Germinal center (tissue), 1 donor: ENCODE measurements at regions not wholly inside any gene's neighbourhood (a gene's known extent, or its start where the extent isn't known, plus 50 kb on each side); places are given as distances from the start of the nearest gene placed in this dataset.
"Not testable (repeated sequence)": the region's sequence is repeated elsewhere in the genome, so short reads cannot be mapped to it uniquely, and the experiment has no call there.

ENCODE experiments used
- DNase-seq: peaks from one replicate; pipeline ENCODE4 v3.0.0; 2012; ENCODE audit warnings: mixed read lengths, low spot score

DNA sequence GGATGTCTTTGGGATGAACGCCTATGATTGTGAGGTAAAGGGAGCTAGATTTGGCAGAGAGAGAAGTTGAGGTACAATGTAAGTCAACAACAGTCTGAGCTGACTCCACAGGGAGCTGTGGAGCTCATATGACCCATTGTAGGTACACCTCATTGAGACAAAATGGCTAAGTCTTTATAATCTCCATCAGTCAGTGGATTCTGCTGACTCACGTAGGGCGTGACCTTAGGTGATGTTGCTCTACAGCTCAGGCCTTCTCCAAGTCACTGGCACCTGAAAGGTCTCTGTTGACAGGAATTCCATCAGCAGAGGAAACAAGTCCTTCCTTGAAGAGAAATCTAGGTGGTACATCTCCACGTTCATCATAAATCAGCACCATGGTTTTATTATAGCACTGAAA is 118.2 kb upstream of the PRR16 start:
- DNase-seq, result no peak

DNA sequence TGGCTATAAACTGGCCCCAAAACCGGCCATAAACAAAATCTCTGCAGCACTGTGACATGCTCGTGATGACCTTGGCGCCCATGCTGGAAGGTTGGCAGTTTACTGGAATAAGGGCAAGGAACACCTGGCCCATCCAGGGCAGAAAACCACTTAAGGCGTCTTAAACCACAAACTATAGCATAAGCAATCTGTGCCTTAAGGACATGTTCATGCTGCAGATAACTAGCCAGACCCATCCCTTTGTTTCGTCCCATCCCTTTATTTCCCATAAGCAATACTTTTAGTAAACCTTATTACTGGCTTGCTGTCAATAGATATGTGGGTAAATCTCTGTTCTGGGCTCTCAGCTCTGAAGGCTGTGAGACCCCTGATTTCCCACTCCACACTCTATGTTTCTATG is 113.0 kb upstream of the PRR16 start:
- DNase-seq, result not testable (repeated sequence)

DNA sequence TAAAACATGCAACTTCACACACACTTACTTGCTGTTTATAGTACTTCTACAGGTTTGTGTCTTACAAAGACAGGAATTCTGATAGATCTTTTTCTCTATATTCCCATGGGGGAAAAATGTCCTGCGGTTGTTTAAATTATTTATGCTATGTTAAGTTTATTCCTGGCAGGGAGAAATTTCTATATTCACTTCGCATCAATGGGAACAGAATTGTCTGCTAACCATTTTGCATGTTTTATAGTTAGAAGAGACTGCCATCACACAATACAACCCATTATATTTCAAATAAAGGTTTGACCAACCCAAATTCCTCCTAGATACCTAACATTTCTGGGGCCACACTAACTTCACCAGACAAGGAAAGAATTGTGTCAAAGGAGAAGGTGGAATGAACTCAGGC is 110.0 kb upstream of the PRR16 start:
- DNase-seq, result no peak

DNA sequence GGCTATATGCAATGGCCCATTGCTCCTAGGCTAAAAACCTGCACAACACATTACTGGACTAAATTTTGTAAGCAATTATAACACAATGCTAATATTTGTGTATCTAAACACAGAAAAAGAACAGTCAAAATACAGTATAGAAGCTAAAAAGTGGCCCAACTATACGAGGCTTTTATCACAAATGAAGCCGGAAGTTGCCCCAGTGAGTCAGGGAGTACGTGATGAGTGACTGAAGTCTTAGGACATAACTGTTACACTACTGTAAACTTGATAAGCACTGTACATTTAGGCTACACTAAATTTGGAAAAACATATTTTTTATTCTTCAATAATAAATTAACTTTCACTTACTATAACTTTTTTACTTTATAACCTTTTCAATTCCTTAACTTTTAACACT is 105.2 kb upstream of the PRR16 start:
- DNase-seq, result no peak

DNA sequence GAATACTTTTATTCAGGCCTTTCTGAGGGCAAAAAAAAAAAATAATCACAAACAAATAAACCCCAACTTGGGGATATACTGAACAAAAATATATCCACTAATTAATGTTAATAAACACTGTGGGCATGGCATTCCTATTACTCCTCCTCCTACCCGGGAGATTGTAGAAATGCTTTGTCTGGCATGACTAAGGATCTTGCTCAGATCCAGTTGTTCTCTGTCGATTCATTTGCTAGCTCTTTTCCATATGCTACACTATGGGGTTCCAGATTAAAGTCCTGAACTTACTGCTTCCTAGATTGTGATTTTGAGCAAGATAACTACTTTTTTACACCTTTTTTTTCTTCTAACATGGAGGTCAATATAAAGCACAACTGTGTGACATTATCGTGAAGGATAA is 102.2 kb upstream of the PRR16 start:
- no peak for DNase-seq

DNA sequence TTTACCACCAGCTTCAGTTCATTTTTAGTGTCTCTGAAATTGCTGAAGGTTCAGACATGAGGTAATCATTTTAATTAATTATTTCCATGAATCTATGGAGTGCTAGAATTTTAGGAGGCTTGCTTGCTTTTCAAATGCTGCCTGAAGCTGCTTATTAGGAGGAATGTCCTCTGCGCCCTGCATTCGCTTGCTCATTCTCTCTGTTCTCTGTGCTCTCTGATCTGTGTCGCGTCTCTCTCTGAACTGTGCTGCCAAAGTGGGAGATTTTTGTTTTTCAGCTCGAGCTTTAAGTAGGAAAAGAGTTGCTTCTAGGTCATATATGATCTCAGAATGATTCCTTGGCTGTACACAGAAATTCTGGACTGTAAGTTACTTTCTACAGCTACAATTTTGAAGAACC is 101.7 kb upstream of the PRR16 start:
- no peak for DNase-seq

DNA sequence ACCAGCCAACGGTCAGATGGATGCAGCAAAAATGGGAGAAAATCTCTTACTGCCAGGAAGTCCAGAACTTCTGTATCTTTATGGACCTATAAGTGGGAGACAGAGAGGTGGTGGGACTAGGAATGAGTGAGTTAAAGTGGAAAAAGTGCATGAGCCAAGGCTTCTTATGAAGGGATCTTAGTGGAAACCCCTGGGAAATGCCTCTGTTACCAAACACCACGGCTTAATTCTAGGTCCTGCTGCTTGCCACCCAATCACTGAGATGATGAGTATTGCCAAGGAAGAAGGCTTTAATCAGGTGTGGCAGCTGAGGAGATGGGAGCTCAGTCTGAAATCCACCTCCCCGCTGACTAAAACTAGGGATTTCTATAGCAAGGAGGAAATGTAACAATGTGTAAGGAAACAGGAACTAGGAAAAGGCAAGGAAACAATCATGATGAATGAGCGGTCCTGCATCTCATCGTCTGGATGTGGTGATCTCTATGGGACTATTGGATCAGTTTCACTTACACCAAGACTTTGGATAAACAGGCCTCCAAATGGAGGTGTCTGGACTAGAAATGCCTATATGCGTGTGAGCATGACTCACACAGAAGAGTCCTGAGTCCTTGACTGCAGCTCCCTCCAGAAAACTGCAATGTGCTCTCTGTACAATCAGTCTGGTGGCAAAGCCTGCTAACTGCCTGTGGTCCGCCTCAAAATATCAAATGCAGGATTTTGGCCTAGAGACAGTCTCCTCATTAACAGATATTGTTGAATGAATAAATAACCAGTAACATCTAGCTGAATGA is 98.2 kb upstream of the PRR16 start:
- no peak for DNase-seq

DNA sequence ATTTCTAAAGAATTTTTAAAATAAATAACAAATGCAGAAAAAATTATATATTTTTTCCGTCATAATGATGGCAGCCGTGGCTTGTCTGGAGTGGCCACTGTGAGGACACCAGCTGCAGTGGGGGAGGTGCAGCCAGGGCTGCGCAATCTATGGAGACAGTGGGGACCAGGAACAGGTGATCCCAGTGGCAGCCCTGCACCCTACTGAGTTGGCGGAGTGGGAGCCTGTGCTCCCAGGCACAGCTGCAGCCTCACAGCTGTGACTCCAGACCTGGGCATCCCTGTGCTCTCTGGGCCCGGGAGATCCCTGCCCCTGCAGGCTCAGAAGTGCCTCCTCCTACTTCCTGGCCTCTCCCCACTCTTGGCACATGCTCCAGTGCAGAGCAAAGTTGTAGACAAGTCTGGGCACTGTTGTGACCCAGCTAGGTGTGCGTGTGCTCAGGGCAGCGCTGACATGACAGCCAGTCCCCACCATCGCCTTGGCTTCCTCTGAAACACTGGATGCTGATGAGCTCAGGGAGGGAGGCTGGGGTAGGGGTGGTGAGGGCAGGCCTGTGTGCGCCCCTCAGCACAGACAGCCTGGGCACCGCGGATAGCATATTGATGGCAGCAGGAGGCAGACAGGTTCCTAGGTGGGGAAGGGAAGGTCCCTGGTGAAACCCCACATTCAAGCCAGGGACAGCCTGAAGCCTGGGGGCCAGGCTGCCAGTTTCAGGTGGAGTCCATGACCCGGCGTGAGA is 96.0 kb upstream of the PRR16 start:
- DNase-seq, result no peak

DNA sequence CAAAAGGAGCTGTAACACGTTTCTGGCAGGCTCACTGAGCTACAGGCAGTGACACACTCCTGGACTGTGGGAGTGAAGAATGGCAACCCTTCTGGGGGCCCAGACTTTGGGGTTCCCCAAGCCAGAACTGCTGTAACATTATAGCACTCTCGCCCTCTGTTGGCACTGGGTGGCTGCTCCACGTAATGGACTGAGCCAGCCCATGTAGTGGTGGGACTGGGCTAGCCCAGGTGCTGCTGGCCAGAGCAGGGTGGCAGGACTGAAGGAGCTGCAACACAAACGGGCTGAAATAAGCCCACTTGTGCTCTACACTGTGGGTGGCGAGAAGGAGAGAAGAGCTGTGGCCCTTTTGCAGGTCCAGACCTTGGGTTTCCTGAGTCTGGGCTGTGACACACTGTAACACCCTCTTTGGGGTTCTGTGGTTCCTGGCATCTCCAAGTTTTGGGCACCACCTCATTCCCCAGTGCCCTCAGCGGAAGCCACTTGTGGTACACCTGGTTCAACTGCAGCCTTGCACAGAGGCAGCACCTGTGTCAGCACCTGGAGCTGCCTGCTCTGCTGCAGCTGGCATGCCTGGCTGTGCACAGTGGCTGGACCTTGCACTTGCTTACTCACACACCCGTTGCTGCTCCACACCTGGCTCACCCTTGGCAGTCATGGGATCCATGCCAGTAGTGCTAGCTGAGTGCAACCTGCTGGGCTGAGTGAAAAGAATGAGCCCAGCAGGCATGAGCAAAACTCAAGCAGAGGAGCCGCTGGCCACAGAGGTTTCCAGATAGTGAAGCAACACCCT is 95.0 kb upstream of the PRR16 start:
- no peak for DNase-seq

DNA sequence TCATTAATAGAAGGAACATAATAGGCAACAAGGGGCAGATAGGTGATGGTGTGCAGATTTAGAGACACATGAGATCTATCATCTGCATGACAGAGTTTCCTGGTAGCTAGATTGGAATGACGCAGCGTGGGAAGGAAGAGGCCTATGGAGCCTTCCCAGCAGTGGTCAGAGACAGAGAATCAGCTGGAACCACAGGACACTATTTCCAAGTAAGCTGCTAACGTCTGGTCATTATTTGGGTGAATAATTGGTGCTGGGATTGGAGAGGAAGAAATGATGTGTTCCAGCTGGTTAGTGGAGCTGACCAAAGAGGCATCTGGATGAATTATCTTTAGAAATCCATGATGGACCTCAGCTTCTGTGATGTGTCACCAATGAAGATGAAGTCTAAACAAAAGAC is 91.2 kb upstream of the PRR16 start:
- no peak for DNase-seq

DNA sequence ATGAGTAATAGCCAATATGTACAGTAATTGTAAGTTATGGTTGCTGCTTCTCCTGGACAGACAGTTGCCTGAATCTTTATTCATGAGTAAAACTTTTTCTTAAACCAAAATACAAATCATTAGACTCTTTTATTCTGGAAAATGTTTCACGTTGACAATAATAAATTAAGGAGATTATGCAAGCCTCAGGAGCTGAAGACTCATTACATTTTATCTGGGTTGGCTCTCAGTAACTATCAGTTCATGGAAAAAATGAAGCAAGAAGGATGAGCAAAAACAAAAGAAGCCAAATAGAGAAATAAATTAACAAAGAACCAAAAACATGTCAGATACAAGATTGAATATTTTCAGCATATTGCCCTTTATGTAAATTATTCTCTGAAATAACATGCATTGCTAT is 88.9 kb upstream of the PRR16 start:
- DNase-seq, result no peak

DNA sequence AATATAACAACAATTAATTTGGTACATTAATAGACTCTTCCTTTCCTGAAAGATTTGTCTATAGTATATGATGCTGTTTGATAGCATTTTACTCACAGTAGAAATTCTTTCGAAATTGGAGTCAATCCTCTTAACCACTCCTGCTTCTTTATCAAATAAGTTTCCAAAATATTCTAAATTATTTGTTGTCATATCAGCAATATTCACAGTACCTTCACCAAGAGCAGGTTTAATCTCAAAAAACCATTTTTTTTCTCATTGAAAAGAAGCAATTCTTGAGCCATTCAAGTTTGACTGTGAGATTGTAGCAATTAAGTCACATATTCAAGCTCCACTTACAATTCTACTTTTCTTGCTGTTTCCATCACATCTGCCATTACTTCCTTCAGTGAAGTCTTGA is 83.5 kb upstream of the PRR16 start:
- DNase-seq, result no peak

DNA sequence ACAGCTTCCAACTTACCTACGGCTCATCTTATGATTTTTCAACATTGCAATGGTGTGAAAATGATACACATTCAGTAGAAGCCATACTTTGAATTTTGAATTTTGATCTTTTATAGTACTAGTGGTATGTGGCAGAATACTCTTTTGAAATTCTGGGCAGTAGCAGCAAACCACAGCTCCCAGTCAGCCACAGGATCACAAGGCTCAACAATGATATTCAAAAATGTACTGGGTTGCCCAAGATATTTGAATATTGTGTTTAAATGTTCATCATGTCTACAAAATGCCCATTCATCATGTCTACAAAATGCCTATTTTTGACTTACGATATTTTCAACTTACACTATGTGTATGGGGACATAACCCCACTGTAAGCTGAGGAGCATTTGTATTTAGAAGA is 81.3 kb upstream of the PRR16 start:
- DNase-seq, result no peak

DNA sequence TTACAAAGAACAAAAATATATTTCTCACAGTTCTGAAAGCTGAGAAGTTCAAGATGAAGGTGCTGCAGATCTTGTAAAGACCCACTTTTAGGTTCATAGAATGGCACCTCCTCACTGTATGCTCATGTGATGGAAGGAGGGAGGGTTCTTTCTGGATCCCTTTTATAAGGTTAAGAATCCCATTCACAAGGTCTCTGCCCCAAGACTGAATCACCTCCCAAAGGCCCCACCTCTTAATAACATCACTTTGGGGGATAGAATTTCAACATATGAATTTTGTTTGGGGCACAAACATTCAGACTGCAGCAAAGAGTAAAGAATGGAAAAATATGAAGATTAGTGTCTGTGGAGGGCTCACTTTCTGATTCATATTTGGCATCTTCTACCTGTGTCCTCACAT is 77.1 kb upstream of the PRR16 start:
- no peak for DNase-seq

DNA sequence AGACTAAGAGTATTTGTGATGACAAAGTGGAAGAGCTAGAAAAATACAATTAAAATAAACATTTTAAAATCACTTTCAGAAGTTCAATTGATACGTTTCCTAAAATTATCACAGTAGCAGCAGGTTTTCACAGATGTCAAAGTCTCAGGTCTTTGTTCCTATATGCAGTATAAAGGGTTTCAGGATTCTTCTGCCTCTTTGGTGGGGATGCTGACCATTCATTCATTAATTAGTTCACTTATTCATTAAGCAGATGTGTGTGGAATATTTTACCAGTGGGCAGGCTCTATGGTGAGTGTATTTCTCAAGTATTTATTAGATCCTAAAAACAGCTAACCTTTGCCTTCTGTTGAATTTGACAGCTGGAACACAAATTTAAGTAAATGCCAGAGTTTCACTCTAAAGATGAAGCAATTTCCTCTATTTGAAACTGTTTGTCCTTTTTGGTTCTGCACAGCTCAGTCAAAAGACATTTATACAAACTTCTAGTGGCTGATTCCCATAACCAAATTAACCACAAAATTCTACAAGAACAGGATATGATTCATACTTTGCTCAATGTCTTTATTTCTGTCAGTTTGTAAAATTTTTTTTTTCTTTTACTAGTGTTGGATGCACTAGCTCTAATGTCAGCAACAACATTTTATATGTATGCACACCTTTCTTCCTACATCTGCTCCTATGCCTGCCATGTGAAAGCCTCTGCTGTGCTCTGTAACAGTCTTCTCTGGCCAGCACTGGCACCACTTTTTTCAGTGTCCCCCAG is 75.9 kb upstream of the PRR16 start:
- no peak for DNase-seq

DNA sequence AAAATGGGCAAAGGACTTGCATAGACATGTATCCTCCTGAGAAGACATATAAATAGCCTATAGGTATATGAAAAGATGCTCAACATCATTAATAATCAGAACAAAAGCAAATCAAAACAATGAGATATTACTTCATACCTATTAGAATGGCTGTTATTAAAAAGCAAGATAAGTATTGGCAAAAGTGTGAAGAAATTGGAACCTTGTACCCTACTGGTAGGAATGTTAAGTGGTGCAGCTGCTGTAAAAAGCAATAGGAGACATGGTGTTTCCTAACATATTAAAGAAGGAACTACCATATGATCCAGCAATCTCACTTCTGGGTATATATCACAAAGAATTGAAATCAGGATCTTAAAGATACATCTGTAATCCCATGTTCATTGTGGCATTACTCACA is 69.8 kb upstream of the PRR16 start:
- DNase-seq, result no peak

DNA sequence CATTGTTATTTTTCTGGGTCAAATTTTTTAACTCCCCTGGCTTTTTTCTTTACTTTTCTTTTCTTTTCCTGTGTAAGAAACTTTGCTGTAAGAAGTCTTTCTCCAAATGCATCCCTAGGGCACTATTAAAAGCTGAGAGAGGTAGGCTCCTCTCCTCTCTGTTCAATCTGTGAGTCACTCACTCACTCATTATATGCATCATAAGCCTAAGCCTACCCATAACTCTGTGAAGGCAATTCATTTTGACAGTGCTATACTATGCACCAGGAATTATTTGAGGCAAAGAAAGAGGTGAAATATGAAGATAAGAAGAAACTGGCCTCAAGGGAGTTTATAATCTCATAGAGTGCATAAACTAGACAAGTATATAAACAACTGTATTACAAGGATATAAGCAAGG is 67.9 kb upstream of the PRR16 start:
- DNase-seq, result no peak

DNA sequence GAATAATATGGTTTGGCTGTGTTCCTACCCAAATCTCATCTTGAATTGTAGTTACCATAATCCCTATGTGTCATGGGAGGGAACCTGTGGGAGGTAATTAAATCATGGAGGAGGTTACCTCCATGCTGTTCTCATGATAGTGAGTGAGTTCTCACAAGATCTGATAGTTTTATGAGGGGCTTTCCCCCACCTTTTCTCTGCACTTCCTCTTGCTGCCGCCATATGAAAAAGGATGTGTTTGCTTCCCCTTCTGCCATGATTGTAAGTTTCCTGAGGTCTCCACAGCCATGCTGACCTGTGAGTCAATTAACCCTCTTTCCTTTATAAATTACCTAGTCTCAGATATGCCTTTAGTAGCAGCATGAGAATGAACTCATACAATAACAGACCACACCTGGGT is 63.7 kb upstream of the PRR16 start:
- no peak for DNase-seq

DNA sequence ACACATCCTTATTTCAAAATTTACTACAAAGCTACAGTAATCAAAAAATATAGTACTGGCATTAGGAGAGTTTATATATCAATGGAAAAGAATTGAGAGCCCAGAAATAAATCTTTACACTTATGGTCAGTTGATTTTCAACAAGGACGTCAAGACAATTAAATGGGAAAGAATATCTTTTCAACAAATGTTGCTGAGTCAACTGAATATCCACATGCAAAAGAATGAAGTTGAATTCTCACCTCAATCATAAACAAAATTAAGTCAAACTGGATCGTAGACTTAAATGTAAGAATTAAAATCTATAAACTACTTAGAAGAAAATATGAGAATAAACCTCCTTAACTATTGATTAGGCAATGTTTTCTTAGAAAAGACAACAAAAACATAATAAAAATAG is 61.5 kb upstream of the PRR16 start:
- DNase-seq, result no peak

DNA sequence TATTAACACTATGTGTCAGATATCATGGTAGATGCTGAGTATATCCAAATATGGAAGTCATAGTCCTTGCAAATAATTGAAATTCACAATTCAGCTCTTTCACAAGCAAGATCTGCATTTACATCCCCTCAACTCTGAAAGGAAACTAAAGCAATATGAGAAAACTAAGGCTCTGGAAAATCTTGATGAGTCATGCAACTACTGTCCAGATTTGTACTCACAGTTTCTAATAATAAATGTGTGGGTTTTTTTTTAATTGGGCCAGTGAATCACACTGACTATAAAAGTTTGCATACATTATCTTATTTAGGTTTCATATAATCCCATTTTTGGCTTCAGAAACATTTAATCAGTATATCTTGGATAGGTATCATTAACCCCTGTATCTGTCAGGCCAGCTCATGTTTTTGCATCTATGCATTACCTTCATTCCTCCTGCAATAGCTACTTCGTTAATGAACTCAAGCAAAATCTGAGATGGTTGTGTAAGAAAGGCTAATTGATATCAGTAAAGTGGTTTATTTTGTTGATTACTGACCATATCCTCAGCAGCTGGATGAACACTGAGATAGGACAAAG is 58.7 kb upstream of the PRR16 start:
- no peak for DNase-seq

DNA sequence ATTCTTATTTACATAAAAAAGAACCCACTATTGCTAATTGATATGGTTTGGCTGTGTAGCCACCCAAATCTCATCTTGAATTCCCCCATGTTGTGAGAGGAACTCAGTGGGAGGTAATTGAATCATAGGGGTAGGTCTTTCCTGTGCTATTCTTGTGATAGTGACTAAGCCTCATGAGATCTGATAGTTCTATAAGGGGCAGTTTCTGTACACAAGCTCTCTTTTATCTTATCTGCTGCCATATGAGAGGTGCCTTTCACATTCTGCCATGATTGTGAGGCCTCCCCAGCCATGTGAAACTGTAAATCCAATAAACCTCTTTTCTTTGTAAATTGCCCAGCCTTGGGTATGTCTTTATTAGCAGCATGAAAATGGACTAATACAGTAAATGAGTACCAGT is 58.2 kb upstream of the PRR16 start:
- no peak for DNase-seq

DNA sequence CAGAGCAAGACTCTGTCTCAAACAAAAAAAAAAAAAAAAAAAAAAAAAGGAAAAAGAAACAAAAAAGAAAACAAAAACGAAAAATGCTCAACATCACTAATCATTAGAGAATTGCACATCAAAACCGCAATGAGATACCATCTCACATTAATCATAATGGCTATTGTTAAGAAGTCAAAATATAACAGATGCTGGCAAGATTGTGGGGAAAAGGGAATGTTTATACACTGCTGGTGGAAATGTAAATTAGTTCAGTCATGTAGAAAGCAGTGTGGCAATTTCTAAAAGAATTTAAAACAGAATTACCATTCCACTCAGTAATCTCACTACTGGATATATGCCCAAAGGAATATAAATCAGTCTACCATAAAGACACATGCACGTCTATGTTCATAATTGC is 50.4 kb upstream of the PRR16 start:
- no peak for DNase-seq
